Uterus (tissue), 2 donors: ENCODE measurements at regions not wholly inside any gene's neighbourhood (a gene's known extent, or its start where the extent isn't known, plus 50 kb on each side); places are given as distances from the start of the nearest gene placed in this dataset.

Source experiments
- POLR2A ChIP-seq, 2 donors: fragments of 450-650 bp; IDR thresholded peaks; one replicate each; pipeline ENCODE4 v1.6.1; 2016; ENCODE audit warnings: antibody characterized with exemption in 2 of 2, mild to moderate bottlenecking in 1 of 2, moderate library complexity in 1 of 2
- TF ChIP-seq, protein P1 (sequence below), 4 experiments: fragments of 200-600 bp in 2 of 4; fragments of 450-650 bp in 2 of 4; sonication (generic) in 2 of 4; IDR thresholded peaks; one replicate each; pipeline ENCODE4 v1.5.1; 2016 to 2019; ENCODE audit warnings: antibody characterized with exemption in 4 of 4, mild to moderate bottlenecking in 2 of 4, moderate library complexity in 1 of 4

DNA sequence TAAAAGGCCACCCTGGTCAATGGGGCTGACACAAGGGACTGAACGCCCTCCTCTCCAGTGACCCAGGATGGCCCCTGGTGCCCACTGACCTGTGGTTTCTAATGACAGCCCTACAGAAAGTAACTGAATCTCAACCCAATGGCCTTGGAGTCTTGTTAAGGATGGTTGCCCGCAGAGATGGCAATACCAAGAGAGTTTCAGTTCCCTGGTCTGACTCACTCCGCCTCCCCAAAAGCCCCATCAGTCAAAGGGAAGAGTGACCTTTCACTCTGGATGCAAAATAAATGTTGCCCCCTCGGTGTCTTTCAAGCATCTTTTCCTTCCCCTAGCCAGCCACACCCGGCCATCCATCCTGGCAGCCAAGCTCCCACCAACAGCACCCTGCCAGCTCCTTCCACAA, 57.7 kb upstream of the ISX start:
- TF ChIP-seq, protein P1, sequence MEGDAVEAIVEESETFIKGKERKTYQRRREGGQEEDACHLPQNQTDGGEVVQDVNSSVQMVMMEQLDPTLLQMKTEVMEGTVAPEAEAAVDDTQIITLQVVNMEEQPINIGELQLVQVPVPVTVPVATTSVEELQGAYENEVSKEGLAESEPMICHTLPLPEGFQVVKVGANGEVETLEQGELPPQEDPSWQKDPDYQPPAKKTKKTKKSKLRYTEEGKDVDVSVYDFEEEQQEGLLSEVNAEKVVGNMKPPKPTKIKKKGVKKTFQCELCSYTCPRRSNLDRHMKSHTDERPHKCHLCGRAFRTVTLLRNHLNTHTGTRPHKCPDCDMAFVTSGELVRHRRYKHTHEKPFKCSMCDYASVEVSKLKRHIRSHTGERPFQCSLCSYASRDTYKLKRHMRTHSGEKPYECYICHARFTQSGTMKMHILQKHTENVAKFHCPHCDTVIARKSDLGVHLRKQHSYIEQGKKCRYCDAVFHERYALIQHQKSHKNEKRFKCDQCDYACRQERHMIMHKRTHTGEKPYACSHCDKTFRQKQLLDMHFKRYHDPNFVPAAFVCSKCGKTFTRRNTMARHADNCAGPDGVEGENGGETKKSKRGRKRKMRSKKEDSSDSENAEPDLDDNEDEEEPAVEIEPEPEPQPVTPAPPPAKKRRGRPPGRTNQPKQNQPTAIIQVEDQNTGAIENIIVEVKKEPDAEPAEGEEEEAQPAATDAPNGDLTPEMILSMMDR (IDR thresholded peaks at IDR 0.05) = no peak
- TF ChIP-seq POLR2A (IDR thresholded peaks at IDR 0.05) = no peak
